Activated naive CD4-positive, alpha-beta T cell treated with anti-CD3 and anti-CD28 coated beads, Interleukin-2, amount 10 ng/mL, durations not matched to agents 7 days and 5 days (primary cell): ENCODE measurements at regions not wholly inside any gene's neighbourhood (a gene's known extent, or its start where the extent isn't known, plus 50 kb on each side); places are given as distances from the start of the nearest gene placed in this dataset.

ENCODE experiments used
- CTCF ChIA-PET: fragments of 350-600 bp; sonication (Branson Sonifier 250); formaldehyde crosslinking; loops from one replicate; lab custom pipeline; 2021; ENCODE audit warnings: antibody characterized with exemption; lab: Charles Lee
- DNase-seq: peaks from one replicate; pipeline ENCODE4 v3.0.0-alpha.2; 2020
- H3K27ac Mint-ChIP-seq: one replicate; pipeline ENCODE4 v1.8.0; 2021; ENCODE audit warnings: mild to moderate bottlenecking, moderate library complexity, mixed read lengths
- H3K27me3 Mint-ChIP-seq: one replicate; pipeline ENCODE4 v1.8.0; 2021; ENCODE audit warnings: mild to moderate bottlenecking, mixed read lengths
- H3K36me3 Mint-ChIP-seq: one replicate; pipeline ENCODE4 v1.8.0; 2021; ENCODE audit warnings: mixed read lengths
- H3K4me1 Mint-ChIP-seq: one replicate; pipeline ENCODE4 v1.8.0; 2021; ENCODE audit warnings: mixed read lengths
- H3K4me3 Mint-ChIP-seq: one replicate; pipeline ENCODE4 v1.8.0; 2021; ENCODE audit warnings: mild to moderate bottlenecking, moderate library complexity, mixed read lengths
- H3K9me3 Mint-ChIP-seq: one replicate; pipeline ENCODE4 v1.8.0; 2021; ENCODE audit warnings: mixed read lengths

- H3K27ac Mint-ChIP-seq: no peak overlapping the region
- DNase-seq: no peak
- no peaks in the 10 kb centered on the region for H3K27me3 Mint-ChIP-seq
Observed at GRCh38 chr5:110043025-110043424, 353.3 kb downstream of the MAN2A1 start.

GRCh38 chr5:110045158-110045557 is 355.4 kb downstream of the MAN2A1 start:
- H3K27ac Mint-ChIP-seq: no peak overlapping the region
- CTCF ChIA-PET: interaction anchor here (1.1 kb wide), 1 partner anchor 12 kb away, joined by 3 read pairs; no protein-coding TSS in a partner anchor

More at GRCh38 chr5:110043025-110043424, 353.3 kb downstream of the MAN2A1 start:
- Mint-ChIP-seq H3K36me3 (peaks cover 5% of the 10 kb centered on the region), H3K4me3 (no peak overlapping the region), H3K9me3 (peaks cover 22% of the 10 kb centered on the region), H3K4me1 (peaks cover 5% of the 10 kb centered on the region)
- CTCF ChIA-PET: no interaction called here

DNA sequence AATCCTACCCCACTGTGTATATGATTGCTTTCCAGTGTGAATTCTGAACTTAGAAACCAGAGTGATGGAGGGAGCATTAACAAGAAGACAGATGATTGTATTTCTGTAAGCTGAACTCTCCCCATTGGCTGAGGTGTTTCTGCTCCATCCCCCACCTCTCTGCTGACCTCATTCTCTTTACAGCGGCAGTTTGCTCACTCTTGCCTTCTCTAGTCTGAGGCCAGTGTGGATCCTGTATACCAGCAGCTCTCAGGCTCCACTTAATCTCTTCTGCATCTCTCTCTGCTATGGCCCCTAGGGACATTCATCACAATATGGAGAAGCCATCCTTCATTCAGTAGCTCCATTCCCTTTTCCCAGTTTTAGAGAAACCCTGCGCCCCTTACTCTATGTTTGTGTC is 358.8 kb downstream of the MAN2A1 start:
- no peak overlapping the region for H3K27ac Mint-ChIP-seq
- CTCF ChIA-PET: interaction anchor here (1.0 kb wide), 1 partner anchor 92 kb away, joined by 4 read pairs; no protein-coding TSS in a partner anchor
- DNase-seq: no peak
- H3K27me3 Mint-ChIP-seq: no peaks in the 10 kb centered on the region
- H3K4me1 Mint-ChIP-seq: peaks cover 7% of the 10 kb centered on the region
- H3K4me3 Mint-ChIP-seq: no peak overlapping the region
- H3K9me3 Mint-ChIP-seq: peaks cover 10% of the 10 kb centered on the region
- peaks cover 1% of the 10 kb centered on the region for H3K36me3 Mint-ChIP-seq

More at GRCh38 chr5:110045158-110045557, 355.4 kb downstream of the MAN2A1 start:
- H3K4me1 Mint-ChIP-seq: peaks cover 5% of the 10 kb centered on the region
- H3K9me3 Mint-ChIP-seq: peaks cover 22% of the 10 kb centered on the region
- H3K36me3 Mint-ChIP-seq: peaks cover 5% of the 10 kb centered on the region
- DNase-seq: no peak
- no peak overlapping the region for H3K4me3 Mint-ChIP-seq
- no peaks in the 10 kb centered on the region for H3K27me3 Mint-ChIP-seq

GRCh38 chr5:110049816-110050215 is 360.1 kb downstream of the MAN2A1 start:
- Mint-ChIP-seq H3K4me1 (peaks cover 20% of the 10 kb centered on the region), H3K4me3 (no peak overlapping the region), H3K36me3 (peaks cover 1% of the 10 kb centered on the region), H3K27ac (no peak overlapping the region), H3K9me3 (peaks cover under 1% of the 10 kb centered on the region), H3K27me3 (no peaks in the 10 kb centered on the region)
- CTCF ChIA-PET: interaction anchor here (0.6 to 0.8 kb wide), 2 partner anchors 16 to 123 kb away, joined by 3 read pairs; no protein-coding TSS in a partner anchor
- no peak for DNase-seq

DNA sequence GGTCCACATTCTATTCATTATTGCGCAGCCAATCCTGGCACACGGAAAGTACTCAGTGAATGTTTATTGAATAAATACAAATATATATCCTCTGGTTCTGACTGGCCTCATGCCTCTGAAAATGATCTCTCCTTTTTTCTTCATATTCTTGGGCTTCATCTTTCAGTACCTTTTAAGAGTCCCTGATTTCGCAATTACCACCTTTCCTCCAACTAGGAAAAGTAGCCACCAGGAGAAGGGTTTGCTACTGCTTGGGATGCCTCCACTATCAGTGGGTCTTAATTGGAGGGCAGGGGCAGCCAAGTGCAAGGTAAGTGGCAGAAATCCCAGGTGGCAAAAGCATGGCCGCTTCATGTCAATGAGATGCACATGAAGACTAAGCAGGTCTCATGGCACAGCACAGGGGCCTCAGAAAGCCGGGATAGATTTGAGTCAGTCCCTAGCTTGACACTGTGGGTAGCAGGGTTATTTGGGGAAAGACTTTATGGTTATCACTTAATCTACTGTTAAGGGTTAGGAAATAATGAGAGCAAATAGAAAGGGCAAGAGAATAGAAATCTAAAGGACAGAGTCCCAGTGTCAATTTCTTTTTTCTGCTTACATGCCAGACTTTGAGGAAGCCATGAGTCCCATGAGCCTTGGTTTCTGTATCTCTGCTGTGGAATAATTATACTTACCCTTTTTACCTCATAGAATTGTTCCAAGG is 361.1 kb downstream of the MAN2A1 start:
- no peak overlapping the region for H3K4me3 Mint-ChIP-seq
- no peaks in the 10 kb centered on the region for H3K27me3 Mint-ChIP-seq
- CTCF ChIA-PET: no interaction called here
- no peaks in the 10 kb centered on the region for H3K9me3 Mint-ChIP-seq
- peaks cover 1% of the 10 kb centered on the region for H3K36me3 Mint-ChIP-seq
- no peak overlapping the region for H3K27ac Mint-ChIP-seq
- no peak for DNase-seq
- H3K4me1 Mint-ChIP-seq: peaks cover 30% of the 10 kb centered on the region

DNA sequence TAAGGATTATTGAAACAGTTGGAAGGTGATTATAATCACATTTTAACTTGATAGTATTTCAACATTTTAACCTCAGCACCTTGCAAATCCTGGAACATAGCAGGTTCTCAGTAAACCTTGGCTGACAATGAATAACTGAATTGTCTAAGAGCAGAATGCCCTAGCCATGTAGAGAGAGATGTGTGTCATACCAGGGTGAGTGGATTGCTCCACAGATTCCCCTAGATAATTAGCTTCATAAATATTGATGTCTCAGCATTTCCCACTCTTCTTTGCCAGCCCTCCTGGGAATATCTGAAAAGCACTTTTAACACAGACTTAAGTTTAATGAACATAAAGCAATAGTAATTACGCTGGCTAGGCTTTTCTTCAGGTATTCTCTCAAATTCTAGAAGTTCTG is 363.5 kb downstream of the MAN2A1 start:
- Mint-ChIP-seq H3K27ac (peak overlapping the region; percentile 92), H3K4me3 (no peak overlapping the region), H3K4me1 (peaks cover 39% of the 10 kb centered on the region), H3K27me3 (no peaks in the 10 kb centered on the region), H3K9me3 (no peaks in the 10 kb centered on the region), H3K36me3 (peaks cover 1% of the 10 kb centered on the region)
- DNase-seq: no peak
- CTCF ChIA-PET: interaction anchor here (1.7 to 2.5 kb wide), 3 partner anchors 10 to 364 kb away, joined by 6 to 14 read pairs (median 13); partner anchors contain the start of gene MAN2A1

- Mint-ChIP-seq H3K9me3 (no peaks in the 10 kb centered on the region), H3K36me3 (peaks cover 1% of the 10 kb centered on the region), H3K4me1 (peaks cover 39% of the 10 kb centered on the region), H3K4me3 (peak overlapping the region; percentile 45), H3K27ac (peak overlapping the region; percentile 92), H3K27me3 (no peaks in the 10 kb centered on the region)
- CTCF ChIA-PET: interaction anchor here (0.5 to 2.5 kb wide), 7 partner anchors 8 to 364 kb away, joined by 3 to 14 read pairs (median 5); partner anchors contain the start of gene MAN2A1
- DNase-seq: no peak
Observed at GRCh38 chr5:110053824-110054223, 364.1 kb downstream of the MAN2A1 start.

GRCh38 chr5:110054240-110054639 is 364.5 kb downstream of the MAN2A1 start:
- peaks cover 1% of the 10 kb centered on the region for H3K36me3 Mint-ChIP-seq
- peak overlapping the region; percentile 92 for H3K27ac Mint-ChIP-seq
- CTCF ChIA-PET: interaction anchor here (0.5 to 2.5 kb wide), 7 partner anchors 8 to 365 kb away, joined by 3 to 14 read pairs (median 5); partner anchors contain the start of gene MAN2A1
- H3K4me3 Mint-ChIP-seq: peak overlapping the region; percentile 45
- no peaks in the 10 kb centered on the region for H3K9me3 Mint-ChIP-seq
- no peaks in the 10 kb centered on the region for H3K27me3 Mint-ChIP-seq
- DNase-seq: peak; percentile 85
- H3K4me1 Mint-ChIP-seq: peaks cover 39% of the 10 kb centered on the region

GRCh38 chr5:110055302-110055701 is 365.6 kb downstream of the MAN2A1 start:
- Mint-ChIP-seq H3K9me3 (no peaks in the 10 kb centered on the region), H3K4me3 (no peak overlapping the region), H3K27ac (no peak overlapping the region), H3K27me3 (no peaks in the 10 kb centered on the region), H3K36me3 (peaks cover 1% of the 10 kb centered on the region), H3K4me1 (peaks cover 39% of the 10 kb centered on the region)
- no peak for DNase-seq
- CTCF ChIA-PET: interaction anchor here (1.0 to 2.5 kb wide), 4 partner anchors 8 to 364 kb away, joined by 3 to 13 read pairs (median 4); no protein-coding TSS in a partner anchor

GRCh38 chr5:110056580-110057114 is 366.9 kb downstream of the MAN2A1 start:
- H3K27me3 Mint-ChIP-seq: no peaks in the 10 kb centered on the region
- CTCF ChIA-PET: interaction anchor here (1.1 kb wide), 1 partner anchor 119 kb away, joined by 3 read pairs; no protein-coding TSS in a partner anchor
- no peaks in the 10 kb centered on the region for H3K9me3 Mint-ChIP-seq
- H3K4me1 Mint-ChIP-seq: peaks cover 39% of the 10 kb centered on the region
- H3K4me3 Mint-ChIP-seq: no peak overlapping the region
- DNase-seq: no peak
- peaks cover 3% of the 10 kb centered on the region for H3K36me3 Mint-ChIP-seq
- no peak overlapping the region for H3K27ac Mint-ChIP-seq

- Mint-ChIP-seq H3K27ac (no peak overlapping the region), H3K9me3 (no peaks in the 10 kb centered on the region), H3K27me3 (no peaks in the 10 kb centered on the region), H3K36me3 (peaks cover 3% of the 10 kb centered on the region), H3K4me3 (no peak overlapping the region), H3K4me1 (peaks cover 35% of the 10 kb centered on the region)
- CTCF ChIA-PET: interaction anchor here (1.2 kb wide), 1 partner anchor 367 kb away, joined by 3 read pairs; no protein-coding TSS in a partner anchor
- DNase-seq: no peak
Observed at GRCh38 chr5:110058175-110058574, 368.4 kb downstream of the MAN2A1 start.

GRCh38 chr5:110062246-110062645 is 372.5 kb downstream of the MAN2A1 start:
- Mint-ChIP-seq H3K4me1 (peaks cover 14% of the 10 kb centered on the region), H3K36me3 (peaks cover 2% of the 10 kb centered on the region)
- CTCF ChIA-PET: interaction anchor here (3.0 kb wide), 1 partner anchor 8 kb away, joined by 13 read pairs; no protein-coding TSS in a partner anchor

DNA sequence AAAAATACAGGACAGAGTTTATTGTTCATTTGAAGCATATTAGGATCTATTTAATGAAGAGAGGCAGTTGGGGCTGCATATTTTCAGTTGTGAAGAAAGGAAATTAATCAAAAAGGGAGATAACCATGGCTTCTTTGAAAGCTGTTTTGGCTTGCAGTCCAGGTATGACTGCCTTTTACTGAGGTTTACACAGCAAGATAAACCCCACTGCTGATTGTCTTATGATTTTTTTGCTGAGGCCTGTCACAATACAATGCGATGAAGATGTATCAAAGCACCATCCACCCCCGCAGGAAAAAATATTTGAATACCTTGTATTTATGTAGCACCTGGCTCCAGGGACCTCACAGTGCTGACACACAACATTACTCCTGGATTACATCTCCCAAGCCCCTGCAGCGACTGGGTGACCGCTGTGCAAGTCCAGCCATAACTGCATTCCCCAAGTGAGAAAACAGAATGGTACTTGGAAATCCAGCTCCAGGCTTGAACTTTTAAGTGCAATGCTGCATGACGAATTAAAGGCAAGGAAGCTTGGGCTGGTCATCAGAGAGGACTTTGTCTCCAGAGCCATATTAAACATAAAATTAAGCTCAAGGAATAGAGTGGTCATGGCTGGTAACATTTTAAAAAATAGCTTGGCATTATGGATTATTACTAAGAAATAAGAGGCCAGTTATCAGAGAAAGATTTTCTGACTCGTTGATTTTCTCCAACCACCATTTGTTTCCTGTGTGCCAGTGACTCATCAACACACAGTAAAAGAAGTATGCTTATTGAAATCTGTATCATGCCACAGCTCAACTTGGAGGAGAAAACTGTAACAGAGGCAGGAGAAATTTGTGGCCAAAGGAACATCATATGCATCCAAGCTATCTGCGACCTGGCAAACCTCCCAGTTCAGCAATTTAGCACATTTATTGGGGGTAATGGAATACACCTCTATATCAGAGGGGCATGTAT is 374.2 kb downstream of the MAN2A1 start:
- no peak overlapping the region for H3K4me3 Mint-ChIP-seq
- no peak for DNase-seq
- peaks cover 2% of the 10 kb centered on the region for H3K36me3 Mint-ChIP-seq
- peaks cover 2% of the 10 kb centered on the region for H3K9me3 Mint-ChIP-seq
- peaks cover 17% of the 10 kb centered on the region for H3K4me1 Mint-ChIP-seq
- H3K27ac Mint-ChIP-seq: no peak overlapping the region
- CTCF ChIA-PET: interaction anchor here (0.5 to 3.0 kb wide), 3 partner anchors 10 to 376 kb away, joined by 4 to 13 read pairs (median 5); no protein-coding TSS in a partner anchor
- no peaks in the 10 kb centered on the region for H3K27me3 Mint-ChIP-seq

More at GRCh38 chr5:110062246-110062645, 372.5 kb downstream of the MAN2A1 start:
- H3K27ac Mint-ChIP-seq: no peak overlapping the region
- no peaks in the 10 kb centered on the region for H3K9me3 Mint-ChIP-seq
- no peaks in the 10 kb centered on the region for H3K27me3 Mint-ChIP-seq
- no peak overlapping the region for H3K4me3 Mint-ChIP-seq
- no peak for DNase-seq
